ENCODE measurements at regions not wholly inside any gene's neighbourhood (a gene's known extent, or its start where the extent isn't known, plus 50 kb on each side); places are given as distances from the start of the nearest gene placed in this dataset.

DNA sequence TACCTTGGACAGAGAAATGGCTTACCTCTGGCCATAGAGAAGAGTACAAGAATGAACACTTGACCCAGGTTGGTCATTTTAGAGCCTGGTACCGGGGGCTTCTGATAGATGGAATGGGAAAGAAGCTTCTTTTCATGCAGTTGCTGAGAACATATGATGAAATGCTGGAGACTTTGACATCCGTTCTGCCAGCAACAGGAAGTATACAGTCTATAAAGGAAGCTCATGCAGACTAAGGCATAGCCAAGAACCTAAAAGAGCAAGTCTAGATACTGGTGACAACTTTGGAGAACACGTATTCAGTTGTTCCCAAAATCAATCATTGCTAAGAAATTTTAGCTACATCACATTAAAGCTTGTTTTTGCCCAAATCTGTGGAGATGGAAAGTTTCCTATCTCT, 894.6 kb downstream of the METTL15 start:
- no peak for DNase-seq (ENCODE audit: low read depth in 2 of 2)

DNA sequence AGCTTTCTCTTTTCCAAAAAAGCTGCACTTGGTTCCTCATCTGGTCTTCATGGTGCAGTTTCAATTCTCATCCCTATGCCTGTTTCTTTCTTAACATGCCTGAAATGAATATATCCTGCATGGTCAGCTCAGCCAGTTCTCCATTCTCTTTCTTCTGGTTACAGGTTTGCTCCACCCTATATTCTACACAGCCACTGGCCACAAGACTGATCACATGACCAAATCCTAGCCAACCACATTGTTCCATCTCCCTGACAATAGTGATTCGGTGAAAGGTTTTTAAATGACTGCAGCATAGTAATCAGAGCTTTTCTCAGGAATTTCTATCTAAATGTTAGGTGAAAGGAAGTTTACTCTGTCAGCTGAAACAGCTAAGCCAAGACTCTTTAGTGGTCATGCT, 891.4 kb downstream of the METTL15 start:
- DNase-seq (ENCODE audit: low read depth in 2 of 2) = no peak

DNA sequence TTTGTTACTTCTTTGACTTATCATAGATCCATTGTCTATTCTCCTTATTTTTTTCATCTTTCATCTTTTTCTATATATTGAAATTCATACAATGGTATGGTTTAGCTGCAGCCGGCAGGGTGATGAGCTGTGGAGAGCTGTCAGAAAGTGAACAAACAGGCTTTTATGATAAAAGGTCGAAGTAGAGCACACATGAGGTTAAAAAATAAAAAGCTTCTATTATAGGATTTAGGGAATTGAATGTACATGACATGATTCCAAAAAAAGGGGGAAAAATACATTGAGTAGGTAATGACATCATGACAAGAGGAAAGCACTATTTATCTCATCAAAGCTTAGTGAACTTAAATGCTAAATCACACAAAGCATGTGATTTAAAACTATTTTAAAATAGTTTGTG, 884.8 kb downstream of the METTL15 start:
- DNase-seq (ENCODE audit: low read depth in 2 of 2) = no peak

DNA sequence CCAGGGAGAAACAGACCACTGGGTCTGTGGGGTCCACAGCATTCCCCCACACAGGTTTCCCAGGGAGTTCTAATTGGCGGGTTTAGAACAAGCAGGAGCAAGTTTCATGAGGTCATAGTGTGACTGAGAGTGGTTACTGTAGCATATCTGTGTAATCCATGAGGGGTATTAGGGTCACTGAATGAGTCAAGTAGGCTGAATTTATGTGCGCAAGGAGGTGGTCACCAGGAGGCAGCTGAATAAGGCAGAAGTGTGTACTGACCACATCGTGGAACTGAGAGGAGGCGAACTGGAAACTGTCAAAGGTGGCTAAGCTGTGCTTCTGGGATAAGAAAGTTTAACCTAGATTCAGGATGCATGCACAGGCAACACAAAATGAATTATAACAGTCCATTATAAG, 876.0 kb downstream of the METTL15 start:
- DNase-seq (ENCODE audit: low read depth in 2 of 2) = no peak

DNA sequence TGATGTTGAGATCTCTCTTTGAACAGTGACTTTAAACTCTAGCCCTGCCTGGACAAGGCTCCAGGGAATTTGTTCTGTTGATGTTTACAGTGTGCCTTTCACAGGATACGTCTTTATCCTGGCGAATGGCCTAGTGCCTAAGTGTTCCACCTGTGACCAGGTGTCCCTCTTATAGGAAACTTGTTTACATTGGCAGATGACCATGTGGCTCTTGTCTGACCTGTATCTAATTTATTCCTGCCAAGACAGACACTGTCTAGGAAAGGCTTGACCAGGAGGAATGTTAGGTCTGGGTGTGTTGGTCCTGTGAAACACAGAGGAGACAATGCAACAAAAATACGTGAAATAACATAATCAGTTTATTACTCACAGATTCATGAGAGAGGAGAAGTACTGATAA, 875.6 kb downstream of the METTL15 start:
- no peak for DNase-seq (ENCODE audit: low read depth in 2 of 2)

DNA sequence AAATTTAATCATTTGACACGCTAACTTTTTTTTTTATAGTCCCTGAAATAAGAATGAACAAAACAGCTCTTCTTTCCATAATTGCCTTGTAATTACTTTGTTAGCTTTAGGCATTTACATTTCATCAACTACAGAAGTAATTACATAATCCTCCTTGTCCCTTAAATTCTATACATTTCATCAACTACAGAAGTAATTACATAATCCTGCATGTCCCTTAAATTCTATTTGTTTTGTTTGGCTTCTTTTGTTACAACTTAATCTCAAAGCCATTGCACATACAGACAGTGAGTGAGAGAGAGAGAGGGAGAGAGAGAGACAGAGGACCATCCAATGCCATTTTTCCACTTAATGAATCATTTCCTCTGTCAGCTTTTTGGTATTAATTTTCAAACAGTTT, 873.2 kb downstream of the METTL15 start:
- DNase-seq (ENCODE audit: low read depth in 2 of 2) = peak in 1 of 2 experiments; percentile 18

DNA sequence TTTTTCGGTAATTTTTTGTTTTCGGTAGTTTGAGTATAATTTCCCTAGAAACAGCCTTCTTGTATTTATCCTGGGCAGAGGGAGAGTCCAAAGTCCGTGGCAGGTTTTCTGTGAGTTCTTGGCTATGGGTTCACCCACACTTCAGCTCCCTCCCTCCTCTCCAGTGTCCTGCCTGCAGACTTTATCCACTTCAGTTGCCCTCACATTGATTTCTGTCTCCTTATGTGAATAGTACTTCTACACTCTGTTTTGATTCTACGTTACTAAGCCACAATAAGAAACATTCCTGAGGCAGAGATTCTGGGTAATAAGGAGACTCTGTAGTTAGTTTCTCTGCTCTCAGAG, 868.6 kb downstream of the METTL15 start:
- DNase-seq (ENCODE audit: low read depth in 2 of 2) = no peak

DNA sequence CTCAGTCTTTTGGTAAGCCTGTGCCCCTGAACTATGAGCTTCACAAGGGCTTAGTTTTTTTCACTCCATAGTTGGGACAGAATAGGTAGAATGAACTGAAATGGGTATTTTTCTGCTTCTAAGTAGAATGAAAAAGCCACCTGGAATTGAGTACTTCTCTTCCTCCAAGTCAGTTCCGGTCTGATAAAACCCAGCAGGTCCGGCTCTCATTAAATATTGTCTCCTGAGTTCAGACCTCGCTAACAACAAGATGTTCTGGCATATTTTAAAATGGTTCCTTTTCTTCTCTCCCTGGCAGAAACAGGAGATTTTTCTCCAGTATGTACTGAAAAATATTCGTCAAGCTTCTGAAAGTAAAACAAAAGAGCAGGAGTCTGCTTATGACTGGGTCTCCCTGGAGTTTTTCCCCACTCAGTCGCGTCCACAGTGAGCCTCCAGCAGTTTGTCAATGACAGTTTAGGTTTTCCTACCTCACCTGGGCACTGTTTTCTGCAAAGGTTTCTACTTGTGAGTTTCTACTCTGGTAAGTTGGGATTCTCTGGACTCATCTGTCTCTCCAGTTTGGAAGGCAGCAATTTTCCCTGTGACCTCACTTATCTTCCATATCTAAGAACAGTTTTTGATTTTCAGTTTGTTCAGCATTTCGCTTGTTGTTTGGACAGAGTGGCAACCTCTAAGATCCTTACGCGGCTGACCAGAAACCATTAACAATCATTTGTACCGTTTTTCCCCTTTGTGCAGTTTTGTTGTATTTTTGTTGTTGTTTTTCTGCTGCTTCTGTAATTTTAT, 868.0 kb downstream of the METTL15 start:
- DNase-seq (ENCODE audit: low read depth in 2 of 2) = no peak

DNA sequence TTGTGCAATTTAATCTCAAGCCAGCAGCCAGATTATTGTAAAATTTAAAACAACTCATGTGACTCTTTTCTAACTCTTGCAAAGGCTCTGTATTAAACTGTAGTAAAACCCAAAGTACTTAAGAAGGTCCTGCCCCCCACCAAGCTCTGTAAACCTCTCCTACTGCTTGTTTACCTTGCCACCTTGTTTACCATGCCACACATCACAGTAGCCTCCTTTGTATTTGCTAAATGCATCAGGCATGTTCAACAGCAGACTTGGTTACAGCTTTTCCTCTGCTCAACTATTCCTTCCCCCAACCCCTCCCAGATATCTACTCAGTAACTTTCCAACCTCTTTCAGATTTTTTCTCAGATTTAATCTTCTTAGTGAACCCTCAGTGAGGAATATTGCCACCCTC, 861.6 kb downstream of the METTL15 start:
- DNase-seq (ENCODE audit: low read depth in 2 of 2) = no peak

DNA sequence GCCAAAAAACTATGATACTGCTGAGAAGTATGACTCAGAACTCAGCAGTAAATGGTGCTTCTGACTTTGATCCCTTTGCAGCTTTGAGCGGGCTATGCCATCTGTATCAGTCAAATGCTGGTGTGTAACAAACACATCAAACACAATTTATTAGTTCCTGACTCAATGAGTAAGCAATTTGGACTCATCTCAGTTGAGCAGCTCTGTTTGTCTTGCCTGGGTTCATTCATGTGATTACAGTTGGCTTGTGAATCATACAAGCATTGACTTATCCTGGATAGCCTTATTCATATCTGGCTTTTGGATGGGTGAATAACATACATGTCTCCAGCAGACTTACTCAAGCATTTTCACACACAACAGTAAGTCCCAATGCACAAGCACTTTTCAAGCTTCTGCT, 858.8 kb downstream of the METTL15 start:
- no peak for DNase-seq (ENCODE audit: low read depth in 2 of 2)

DNA sequence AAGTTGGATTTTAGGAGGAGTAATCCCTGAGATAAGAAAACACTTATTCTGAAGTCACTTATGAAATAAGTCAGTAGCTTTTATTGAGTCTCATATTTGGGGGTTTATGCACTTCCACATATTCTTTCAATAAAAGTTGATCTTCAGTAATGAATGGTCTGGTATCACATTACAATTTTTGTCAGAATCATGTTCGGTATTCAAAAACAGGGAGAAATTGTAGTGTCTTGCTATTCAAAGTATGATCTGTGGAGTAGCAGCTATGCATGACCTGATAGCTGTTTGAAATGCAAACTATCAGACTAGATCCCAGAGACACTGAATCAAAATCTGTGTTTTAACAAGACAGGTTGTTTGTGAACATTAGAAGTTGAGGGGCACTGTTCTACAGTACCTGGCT, 857.6 kb downstream of the METTL15 start:
- peak; percentile 36 to 55 for DNase-seq (ENCODE audit: low read depth in 2 of 2)

DNA sequence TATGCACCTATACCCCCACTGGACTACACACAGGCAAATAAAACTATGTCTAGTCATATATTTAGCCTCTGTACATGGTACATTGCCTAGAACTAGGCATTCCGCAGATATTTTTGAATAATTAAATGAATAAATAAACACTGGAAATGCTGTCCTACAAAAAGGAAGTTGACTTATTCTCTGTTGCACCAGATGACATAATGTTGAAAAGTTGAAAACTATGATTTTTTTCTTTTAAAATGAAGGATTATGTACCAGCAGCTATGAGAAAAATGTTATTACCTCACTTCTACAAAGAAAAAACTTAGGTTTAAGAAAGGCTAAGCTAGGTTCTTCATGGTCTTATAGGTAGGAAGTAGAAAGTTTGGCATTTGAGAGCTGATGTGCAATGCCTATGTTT, 856.6 kb downstream of the METTL15 start:
- no peak for DNase-seq (ENCODE audit: low read depth in 2 of 2)

DNA sequence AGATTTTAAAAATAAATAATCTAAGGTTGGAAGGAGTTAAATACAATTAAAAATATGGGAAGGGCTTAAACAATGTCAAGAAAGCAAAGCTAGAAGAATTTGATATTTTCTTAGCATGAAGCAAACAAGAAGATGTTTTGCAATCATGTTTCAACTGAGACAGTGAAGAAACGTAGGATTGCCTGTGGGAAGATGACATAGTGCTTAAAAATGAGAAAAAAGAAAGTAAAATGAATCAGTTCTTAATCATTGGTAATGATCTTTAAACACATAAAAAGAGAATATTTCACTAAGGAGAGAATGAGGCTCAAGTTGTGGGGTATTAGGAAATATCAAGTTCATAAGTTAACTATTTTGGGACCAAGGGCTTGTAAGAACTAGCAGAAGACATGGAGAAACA, 855.0 kb downstream of the METTL15 start:
- peak; percentile 42 to 44 for DNase-seq (ENCODE audit: low read depth in 2 of 2)

DNA sequence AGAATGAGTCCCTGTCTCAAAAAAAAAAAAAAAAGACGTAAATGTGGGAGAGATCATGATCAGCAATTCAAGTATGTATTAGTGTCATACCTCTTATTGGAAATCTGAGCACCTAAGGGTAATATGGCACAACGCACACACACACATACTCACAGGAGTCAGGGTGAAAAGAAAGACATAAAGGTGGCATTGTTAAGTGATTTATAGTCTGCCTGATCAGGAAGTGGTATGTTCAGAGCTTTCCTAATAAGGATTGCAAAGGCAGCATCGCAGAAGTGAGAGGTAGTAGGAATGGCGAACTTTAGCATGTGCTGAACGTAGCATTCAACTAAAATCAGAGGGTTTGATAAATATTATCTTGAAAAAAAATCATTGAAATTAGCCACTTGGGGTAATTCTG, 854.3 kb downstream of the METTL15 start:
- no peak for DNase-seq (ENCODE audit: low read depth in 2 of 2)

DNA sequence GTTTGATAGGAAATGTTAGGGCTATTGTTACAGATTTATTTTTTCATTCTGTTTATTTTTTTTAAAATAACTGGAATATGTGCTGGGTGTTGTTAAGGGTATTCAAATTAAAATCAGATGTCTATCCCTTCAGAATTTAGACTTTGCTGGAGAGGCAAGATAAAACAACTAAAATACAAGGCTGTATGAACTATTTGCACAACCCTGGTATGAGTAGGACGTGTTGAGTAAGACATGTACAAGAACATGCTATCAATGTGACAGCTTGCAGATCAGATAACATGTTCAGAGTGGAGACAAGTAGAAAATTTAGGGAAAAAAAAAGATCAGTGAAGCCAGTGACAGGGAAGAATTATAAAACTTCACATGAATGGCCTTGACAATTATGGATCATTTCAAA, 853.5 kb downstream of the METTL15 start:
- peak in 1 of 2 experiments; percentile 8 for DNase-seq (ENCODE audit: low read depth in 2 of 2)

DNA sequence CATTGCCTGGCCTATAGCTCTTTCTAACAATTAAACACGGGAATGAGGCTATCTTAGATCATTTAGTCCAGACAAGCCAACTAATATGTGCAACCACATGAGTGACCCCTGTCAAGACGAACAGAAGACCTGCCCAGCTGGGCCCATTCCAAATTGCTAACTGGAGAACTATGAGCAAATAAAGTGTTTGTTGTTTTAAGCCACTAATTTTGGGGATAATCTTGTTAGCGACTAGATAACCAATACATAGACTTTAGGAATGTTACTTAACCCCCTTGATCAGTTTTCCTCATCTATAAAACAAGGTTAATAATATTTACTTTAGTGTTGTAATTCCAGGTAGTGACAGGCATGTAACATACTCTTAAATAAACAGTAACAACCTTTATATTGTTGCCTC, 848.3 kb downstream of the METTL15 start:
- no peak for DNase-seq (ENCODE audit: low read depth in 2 of 2)

DNA sequence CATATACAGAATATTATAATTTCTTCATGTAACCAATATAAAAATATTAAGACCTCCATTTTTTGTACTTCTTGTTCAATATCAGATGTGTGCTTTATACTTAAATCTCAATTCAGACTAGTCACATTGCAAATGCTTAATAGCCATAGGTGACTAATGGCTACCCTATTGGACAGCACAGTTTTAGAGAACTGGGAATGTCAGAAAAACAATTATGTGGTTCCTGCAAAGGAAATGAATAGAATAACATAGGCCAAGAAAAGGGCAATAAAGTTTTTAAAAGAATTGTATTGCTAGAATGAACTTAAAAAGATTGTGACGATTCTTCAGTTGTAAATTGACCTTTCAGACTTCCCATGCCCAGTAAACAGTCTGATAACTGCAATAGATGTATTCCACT, 843.0 kb downstream of the METTL15 start:
- no peak for DNase-seq (ENCODE audit: low read depth in 2 of 2)

DNA sequence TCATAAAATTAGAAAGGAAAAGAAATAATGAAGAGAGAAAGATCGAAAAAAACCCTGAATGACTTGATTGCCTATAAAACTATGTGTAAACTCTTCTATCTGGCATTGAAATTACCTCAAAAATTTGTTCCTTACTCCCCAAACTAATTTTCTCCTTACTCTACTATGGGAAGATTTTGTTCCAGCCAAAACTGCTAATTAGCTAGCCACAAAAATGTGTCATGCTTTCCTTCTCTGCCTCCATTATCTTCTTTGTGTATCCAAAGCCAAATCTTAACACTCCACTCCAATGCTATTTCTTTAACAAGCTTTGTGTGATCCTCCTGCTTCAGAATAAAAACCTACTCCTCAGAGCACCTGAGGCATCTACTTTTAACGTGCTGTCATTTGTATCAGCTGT, 831.2 kb downstream of the METTL15 start:
- DNase-seq (ENCODE audit: low read depth in 2 of 2) = no peak

DNA sequence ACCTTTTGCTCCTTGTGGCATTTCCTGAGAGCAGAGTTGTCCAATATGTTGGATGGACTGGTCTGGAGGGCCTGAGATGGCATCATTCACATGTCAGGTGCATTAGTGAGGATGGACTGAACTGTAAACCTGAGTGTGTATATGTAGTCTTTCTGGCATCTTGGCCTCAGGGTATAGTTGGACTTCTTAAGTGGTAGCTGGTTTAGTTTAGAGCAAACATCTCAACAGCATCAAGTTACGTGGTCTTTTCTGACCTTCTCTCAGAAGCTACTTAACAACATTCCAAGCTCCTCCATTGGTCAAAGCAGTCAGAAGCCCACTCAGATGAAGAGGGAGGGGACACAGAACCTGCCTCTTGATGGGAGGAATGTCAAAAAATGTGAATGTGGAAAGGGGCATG, 829.9 kb downstream of the METTL15 start:
- DNase-seq (ENCODE audit: low read depth in 2 of 2) = no peak

DNA sequence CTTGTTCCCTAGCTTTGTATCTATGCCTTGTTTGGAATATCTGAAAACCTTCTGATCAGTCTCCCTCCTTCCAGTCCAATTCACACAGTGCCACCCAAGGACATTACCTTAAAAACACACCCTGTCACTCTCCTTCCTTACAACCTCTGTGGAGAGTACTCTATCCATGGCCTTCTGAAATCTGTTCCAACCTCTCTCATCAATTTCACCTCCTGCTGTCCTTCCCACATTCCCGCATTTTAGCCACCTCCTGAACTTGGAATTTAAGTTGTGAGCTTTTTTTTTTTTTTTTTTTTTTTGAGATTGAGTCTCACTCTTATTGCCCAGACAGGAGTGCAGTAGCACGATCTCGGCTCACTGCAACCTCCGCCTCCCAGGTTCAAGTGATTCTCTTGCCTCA, 824.8 kb downstream of the METTL15 start:
- no peak for DNase-seq (ENCODE audit: low read depth in 2 of 2)

DNA sequence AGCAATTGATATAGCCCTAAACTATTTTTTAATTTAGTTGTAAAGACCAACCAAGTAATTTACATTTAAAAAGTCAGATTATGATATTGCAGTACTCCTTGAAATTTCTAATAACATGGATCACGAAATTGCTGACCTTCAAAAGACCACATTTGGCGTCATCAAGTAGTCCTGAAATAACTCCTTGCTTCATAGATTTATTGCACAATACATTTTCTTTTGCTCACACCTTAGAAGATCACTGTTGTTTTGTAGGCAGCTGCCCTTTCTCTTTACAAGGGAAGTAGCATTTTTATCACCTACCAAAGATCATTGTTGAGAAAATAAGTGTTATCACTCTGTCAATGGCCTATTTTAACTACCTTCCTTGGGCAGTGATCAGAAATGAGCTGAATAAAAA, 815.8 kb downstream of the METTL15 start:
- no peak for DNase-seq (ENCODE audit: low read depth in 2 of 2)

DNA sequence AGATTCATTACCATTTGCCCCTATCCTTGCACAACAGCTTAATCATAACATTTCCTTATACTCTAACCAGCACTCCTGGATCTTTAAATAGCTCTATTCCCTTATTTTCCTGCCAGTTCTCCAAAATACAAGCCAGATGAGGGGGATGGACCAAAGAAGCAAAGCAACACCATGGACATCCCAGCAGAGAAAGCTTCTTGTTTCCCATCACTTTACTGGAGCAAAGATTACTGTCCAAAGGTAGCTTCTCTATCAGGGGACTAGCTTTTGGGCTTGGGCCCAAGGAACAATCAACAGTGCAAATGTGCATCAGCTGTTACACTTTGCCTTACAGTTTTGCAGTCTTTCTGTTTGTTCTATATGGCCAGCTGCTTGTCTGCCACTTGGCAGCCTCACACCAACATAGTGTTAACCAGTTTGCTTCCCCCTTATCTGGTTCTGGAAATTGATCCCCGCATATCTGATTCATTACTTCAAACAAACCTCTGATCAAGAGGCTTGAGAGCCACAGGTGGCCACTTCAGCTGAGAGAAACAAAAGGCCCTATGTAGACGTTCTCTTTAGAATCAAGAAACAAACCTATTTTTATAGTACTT, 814.3 kb downstream of the METTL15 start:
- DNase-seq (ENCODE audit: low read depth in 2 of 2) = no peak

DNA sequence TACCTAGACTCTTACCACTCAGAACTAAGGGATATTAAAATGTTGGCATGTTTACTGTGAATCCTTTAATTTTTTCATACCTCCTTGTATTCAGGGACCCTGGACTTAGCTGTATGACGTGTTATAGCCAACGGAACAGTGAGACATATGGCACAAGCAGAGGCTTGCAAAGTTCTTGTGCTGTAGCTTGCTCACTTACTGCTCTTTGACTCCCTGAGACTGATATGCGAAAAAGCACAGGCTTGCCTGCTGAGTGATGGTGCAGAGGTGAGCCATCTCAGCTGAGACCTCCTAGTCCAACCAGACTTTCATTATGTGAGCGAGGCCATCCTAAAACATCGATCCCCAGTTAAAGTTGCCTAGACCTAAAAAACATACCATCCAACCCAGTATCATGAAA, 811.0 kb downstream of the METTL15 start:
- no peak for DNase-seq (ENCODE audit: low read depth in 2 of 2)

DNA sequence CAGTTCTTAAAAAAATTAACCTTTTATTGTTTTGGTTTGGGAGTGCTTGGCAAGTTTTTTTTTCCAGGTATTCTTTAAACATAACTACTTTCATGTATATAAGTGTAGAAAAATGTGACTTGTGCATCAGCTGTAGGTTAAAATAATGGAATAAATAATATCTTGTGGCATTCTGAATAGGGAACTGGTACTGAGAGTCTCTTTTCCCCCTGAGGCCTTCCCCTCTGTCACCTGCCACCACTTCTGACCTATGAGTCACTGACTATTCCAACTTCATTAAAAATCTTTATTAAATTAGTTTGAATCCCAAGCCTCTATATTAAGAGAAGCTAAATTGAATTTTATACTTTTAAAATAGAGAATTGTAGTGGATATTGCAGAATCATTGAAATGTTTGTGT, 805.7 kb downstream of the METTL15 start:
- no peak for DNase-seq (ENCODE audit: low read depth in 2 of 2)
